Choroid plexus epithelial cell (primary cell): ENCODE measurements at regions not wholly inside any gene's neighbourhood (a gene's known extent, or its start where the extent isn't known, plus 50 kb on each side); places are given as distances from the start of the nearest gene placed in this dataset.
"Not testable (repeated sequence)": the region's sequence is repeated elsewhere in the genome, so short reads cannot be mapped to it uniquely, and the experiment has no call there.

Experiments
- DNase-seq: peaks from one replicate; pipeline ENCODE4 v3.0.0-alpha.2; 2010; ENCODE audit warnings: low read depth
- H3K4me3 ChIP-seq: 2 replicates; pipeline ENCODE4 v1.5.1; 2011; ENCODE audit warnings: low read depth, mild to moderate bottlenecking, control low read depth, low read length, moderate library complexity
- CTCF ChIP-seq: conservative IDR thresholded peaks from 2 replicates; pipeline ENCODE4 v1.5.1; 2011; ENCODE audit warnings: low read depth, mild to moderate bottlenecking, control low read depth, inconsistent platforms, low read length, moderate library complexity

DNA sequence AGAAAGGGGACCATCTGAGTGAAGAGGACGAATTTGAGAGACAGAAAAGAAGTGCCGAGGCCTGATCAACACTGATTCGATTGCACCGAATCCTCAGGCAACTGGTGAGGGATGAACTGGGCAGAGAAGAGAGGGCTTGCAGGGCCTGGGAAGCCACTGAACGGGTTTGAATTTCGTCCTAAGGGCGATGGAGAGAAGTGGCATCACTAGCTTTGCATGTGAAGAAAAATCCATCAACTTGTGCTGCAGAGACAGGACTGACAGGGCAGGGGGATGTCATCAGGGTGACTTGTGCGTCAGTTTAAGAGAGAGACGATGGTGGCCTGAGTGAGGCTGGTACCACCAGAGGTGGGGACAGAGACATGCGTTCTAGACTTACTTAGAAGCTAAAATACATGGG, 73.7 kb upstream of the SLC22A23 start:
- no peak for DNase-seq
- H3K4me3 ChIP-seq, result no peak overlapping the region
- no peak for TF ChIP-seq CTCF

- no peak overlapping the region for H3K4me3 ChIP-seq
- no peak for DNase-seq
Observed at GRCh38 chr6:3529721-3530120, 72.9 kb upstream of the SLC22A23 start.

GRCh38 chr6:3529232-3529631, 72.4 kb upstream of the SLC22A23 start:
- no peak overlapping the region for H3K4me3 ChIP-seq
- no peak for DNase-seq
- TF ChIP-seq CTCF, result no peak

More at GRCh38 chr6:3529721-3530120, 72.9 kb upstream of the SLC22A23 start:
- no peak for TF ChIP-seq CTCF

- DNase-seq, H3K4me3 ChIP-seq: not testable (repeated sequence)
Observed at GRCh38 chr6:3528081-3528671, 71.3 kb upstream of the SLC22A23 start.

DNA sequence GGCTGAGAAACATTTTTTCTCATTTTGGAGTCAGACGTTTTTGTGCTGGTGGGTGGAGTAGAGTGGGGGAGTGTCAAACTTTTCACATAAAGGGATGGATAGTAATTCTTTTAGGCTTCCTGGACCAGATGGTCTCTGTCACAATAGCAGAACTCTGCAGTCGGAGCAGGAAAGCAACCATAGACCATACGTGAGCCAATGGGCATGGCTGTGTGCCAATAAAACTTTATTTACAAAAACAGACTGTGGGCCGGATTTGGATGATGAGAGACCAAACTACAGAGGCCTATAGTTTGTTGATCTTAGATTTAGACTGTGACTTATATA, 70.8 kb upstream of the SLC22A23 start:
- H3K4me3 ChIP-seq, result no peak overlapping the region
- no peak for TF ChIP-seq CTCF
- DNase-seq, result no peak

- no peak overlapping the region for H3K4me3 ChIP-seq
- TF ChIP-seq CTCF, result no peak
- DNase-seq, result no peak
Observed at GRCh38 chr6:3526962-3527650, 70.3 kb upstream of the SLC22A23 start.

GRCh38 chr6:3525915-3526314, 69.1 kb upstream of the SLC22A23 start:
- TF ChIP-seq CTCF, result no peak
- no peak for DNase-seq

More at GRCh38 chr6:3525915-3526314, 69.1 kb upstream of the SLC22A23 start:
- H3K4me3 ChIP-seq, result no peak overlapping the region
